ENCODE measurements at regions not wholly inside any gene's neighbourhood (a gene's known extent, or its start where the extent isn't known, plus 50 kb on each side); places are given as distances from the start of the nearest gene placed in this dataset.

DNA sequence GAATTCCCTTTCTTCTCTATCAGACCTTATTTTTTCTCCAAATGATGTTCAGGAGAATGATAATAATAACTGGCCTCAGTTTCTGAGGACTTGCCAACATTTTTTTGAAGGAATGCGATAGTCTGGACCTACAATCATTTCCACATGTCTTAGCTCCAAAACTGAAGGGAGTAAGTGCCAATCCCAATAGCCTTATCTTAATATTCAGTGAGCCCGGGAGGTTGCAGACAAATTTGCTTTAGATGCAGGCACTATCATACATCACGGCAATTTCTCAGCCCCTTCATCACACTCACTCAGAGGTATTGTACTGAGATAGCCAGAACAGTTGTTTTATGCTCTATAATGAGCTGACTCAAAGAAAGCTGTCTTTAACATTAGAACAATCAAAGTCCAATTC is 796.9 kb downstream of the ADGRL2 start:
- H3K9ac ChIP-seq: no peak overlapping the region
- no peak for TF ChIP-seq Cebpa-rat (IDR thresholded peaks at IDR 0.05)
- no peaks in the 10 kb centered on the region for H3K27me3 ChIP-seq
- peaks cover 14 to 19% (median 15%) of the 10 kb centered on the region in 10 experiments; a peak in 19 of 20 replicates for H3K4me1 ChIP-seq
- H3K27ac ChIP-seq: no peak overlapping the region
- H3K36me3 ChIP-seq: no peaks in the 10 kb centered on the region
- no peaks in the 10 kb centered on the region for H3K9me3 ChIP-seq (replicated peaks in 1 of 11)
- H3K4me3 ChIP-seq: no peak overlapping the region
- no peak overlapping the region for H3K4me2 ChIP-seq
- H4K20me1 ChIP-seq: no peaks in the 10 kb centered on the region

DNA sequence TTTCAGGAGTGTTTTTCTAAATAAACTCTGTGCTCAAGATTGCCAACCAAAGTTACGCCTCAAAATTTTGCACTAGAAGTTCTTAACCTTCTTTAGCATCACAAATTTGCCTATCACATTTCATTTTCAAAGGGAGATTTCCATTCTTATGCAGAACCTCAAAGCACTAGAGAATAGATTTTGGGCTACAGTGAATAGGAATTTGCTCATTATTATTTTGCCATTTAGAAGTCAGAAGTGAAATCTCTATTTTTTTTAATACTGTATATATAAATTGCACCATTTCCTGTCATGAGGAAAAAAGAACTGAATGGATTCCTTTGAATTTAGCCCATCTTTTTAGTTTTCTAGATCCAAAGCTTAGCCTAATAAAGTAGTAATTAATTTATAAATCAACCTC is 796.4 kb downstream of the ADGRL2 start:
- Histone ChIP-seq H3K27ac (no peak overlapping the region), H3K4me3 (no peak overlapping the region), H3K4me2 (no peak overlapping the region), H3K36me3 (no peaks in the 10 kb centered on the region), H3K9ac (no peak overlapping the region), H3K4me1 (peaks cover 14 to 19% (median 15%) of the 10 kb centered on the region in 10 experiments; a peak in 19 of 20 replicates), H3K9me3 (replicated peaks in 1 of 11) (no peaks in the 10 kb centered on the region), H4K20me1 (no peaks in the 10 kb centered on the region), H3K27me3 (no peaks in the 10 kb centered on the region)
- TF ChIP-seq Cebpa-rat (IDR thresholded peaks at IDR 0.05): no peak

DNA sequence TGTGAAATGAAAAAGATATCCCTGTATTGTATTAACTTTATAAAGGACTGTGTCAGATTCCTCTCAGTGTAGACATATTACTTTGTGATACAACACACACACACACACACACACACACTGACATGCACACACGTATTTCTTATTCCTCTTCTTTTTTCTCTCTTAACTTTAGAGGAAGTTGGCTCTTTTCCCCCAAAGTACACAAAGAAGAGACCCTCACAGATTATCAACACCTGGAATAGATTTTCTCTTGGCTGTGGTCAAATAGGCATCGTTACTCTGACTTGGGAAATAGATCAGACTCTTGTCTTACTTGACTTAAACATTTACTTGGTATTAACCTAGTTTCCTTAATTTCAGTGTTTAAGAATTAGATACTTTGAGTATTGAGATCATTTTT is 792.8 kb downstream of the ADGRL2 start:
- Histone ChIP-seq H3K36me3 (no peaks in the 10 kb centered on the region), H4K20me1 (no peaks in the 10 kb centered on the region), H3K4me1 (peaks cover 4 to 12% (median 6%) of the 10 kb centered on the region in 10 experiments; a peak in 18 of 20 replicates), H3K27ac (no peak overlapping the region), H3K4me2 (no peak overlapping the region), H3K9me3 (replicated peaks in 1 of 11) (no peaks in the 10 kb centered on the region), H3K9ac (no peak overlapping the region), H3K4me3 (no peak overlapping the region), H3K27me3 (no peaks in the 10 kb centered on the region)
- TF ChIP-seq Cebpa-rat (IDR thresholded peaks at IDR 0.05): no peak

DNA sequence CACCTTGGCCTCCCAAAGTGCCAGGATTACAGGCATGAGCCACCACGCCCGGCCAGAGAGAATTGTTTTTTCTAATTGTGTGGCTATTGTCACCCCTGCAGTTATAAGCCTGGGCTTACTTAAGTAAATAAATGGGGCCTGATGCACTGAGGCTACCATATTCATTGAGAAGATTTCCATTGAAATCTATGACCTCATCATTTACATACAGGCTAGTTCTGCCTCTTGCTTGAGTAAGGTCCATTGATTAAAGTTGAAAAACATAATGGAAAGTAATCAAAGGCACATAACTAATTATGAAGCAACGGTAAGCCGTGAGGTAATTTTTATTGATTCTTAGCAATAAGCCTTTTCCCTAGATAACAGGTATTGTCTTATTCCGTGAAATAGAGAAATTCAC is 788.9 kb downstream of the ADGRL2 start:
- Histone ChIP-seq H3K9ac (no peak overlapping the region), H3K36me3 (no peaks in the 10 kb centered on the region), H3K4me1 (peaks cover 0 to 5% (median 0%) of the 10 kb centered on the region in 10 experiments; a peak in 1 of 20 replicates), H3K4me2 (no peak overlapping the region), H3K27me3 (no peaks in the 10 kb centered on the region), H4K20me1 (no peaks in the 10 kb centered on the region), H3K27ac (no peak overlapping the region), H3K9me3 (replicated peaks in 1 of 11) (peaks cover 0 to 5% (median 0%) of the 10 kb centered on the region in 11 experiments; a peak in 1 of 22 replicates), H3K4me3 (no peak overlapping the region)
- no peak for TF ChIP-seq Cebpa-rat (IDR thresholded peaks at IDR 0.05)

DNA sequence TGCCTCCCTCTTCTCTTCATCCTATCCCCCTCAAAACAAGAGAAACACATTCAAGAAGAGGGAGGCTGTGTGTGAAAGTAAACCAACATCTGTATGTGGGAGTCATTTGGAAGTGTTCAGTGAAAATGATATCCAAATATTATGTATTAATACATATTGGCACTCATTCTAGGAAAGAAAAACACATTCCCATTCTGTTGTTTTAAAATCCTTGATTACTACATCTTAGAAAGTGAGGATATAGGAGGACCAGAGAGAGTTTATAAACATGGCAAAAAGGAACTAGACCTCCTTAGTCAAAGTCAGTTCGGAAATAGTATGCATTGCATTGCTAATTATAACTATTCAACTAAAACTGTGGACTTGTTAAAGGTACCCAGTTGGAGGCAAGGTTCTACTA is 786.6 kb downstream of the ADGRL2 start:
- no peak overlapping the region for H3K4me3 ChIP-seq
- no peak overlapping the region for H3K9ac ChIP-seq
- H4K20me1 ChIP-seq: no peaks in the 10 kb centered on the region
- H3K4me2 ChIP-seq: no peak overlapping the region
- peaks cover 0 to 5% (median 0%) of the 10 kb centered on the region in 10 experiments; a peak in 1 of 20 replicates for H3K4me1 ChIP-seq
- no peaks in the 10 kb centered on the region for H3K36me3 ChIP-seq
- no peak overlapping the region for H3K27ac ChIP-seq
- no peaks in the 10 kb centered on the region for H3K27me3 ChIP-seq
- H3K9me3 ChIP-seq (replicated peaks in 1 of 11): peaks cover 0 to 5% (median 0%) of the 10 kb centered on the region in 11 experiments; a peak in 1 of 22 replicates
- no peak for TF ChIP-seq Cebpa-rat (IDR thresholded peaks at IDR 0.05)

DNA sequence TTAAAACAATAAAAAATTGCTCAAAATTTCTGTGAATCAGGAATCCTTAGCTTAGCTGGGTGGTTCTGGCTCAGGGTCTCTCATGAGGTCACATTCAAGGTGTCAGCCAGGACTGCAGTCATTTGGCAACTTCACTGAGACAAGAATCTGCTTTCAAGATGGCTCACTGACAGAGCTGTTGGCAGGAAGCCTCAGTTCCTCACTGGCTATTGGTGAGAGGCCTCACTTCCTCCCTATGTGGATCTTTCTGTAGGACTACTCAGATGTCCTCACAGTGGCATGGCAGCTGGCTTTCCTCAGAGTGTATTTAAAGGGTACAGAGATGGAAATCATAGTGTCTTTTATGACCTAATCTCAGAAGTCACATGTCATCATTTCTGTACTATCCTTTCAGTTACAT is 785.7 kb downstream of the ADGRL2 start:
- Histone ChIP-seq H4K20me1 (no peaks in the 10 kb centered on the region), H3K4me3 (no peak overlapping the region), H3K27me3 (no peaks in the 10 kb centered on the region), H3K27ac (no peak overlapping the region), H3K9me3 (replicated peaks in 1 of 11) (peaks cover 0 to 5% (median 0%) of the 10 kb centered on the region in 11 experiments; a peak in 1 of 22 replicates), H3K4me2 (no peak overlapping the region), H3K9ac (no peak overlapping the region), H3K36me3 (no peaks in the 10 kb centered on the region), H3K4me1 (peaks cover 0 to 5% (median 0%) of the 10 kb centered on the region in 10 experiments; a peak in 1 of 20 replicates)
- TF ChIP-seq Cebpa-rat (IDR thresholded peaks at IDR 0.05): no peak

DNA sequence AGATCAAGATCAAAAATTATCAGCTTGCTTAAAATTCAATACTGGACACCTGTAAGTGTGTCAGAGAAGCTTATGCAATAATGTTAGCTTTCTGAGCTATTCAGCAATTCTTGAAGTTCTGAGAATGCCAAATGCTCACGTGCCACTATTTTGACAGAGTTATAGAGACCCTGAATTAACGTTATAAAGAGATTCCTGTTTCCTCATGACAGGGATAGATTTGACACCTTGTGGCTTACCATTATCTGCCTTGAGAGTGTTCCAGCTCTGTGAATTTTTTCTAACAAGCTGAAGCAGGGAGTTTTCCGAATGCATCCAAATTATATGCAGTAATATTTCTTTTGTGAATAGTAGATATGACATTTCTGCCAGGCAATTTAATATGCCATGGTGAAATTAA is 781.6 kb downstream of the ADGRL2 start:
- Histone ChIP-seq H3K4me3 (no peak overlapping the region), H3K4me2 (no peak overlapping the region), H3K9ac (no peak overlapping the region), H4K20me1 (no peaks in the 10 kb centered on the region), H3K27ac (no peak overlapping the region), H3K9me3 (replicated peaks in 1 of 11) (peaks cover 0 to 5% (median 0%) of the 10 kb centered on the region in 11 experiments; a peak in 1 of 22 replicates), H3K36me3 (no peaks in the 10 kb centered on the region), H3K27me3 (no peaks in the 10 kb centered on the region), H3K4me1 (peaks cover 4 to 16% (median 9%) of the 10 kb centered on the region in 10 experiments; a peak in 15 of 20 replicates)
- TF ChIP-seq Cebpa-rat (IDR thresholded peaks at IDR 0.05): no peak

DNA sequence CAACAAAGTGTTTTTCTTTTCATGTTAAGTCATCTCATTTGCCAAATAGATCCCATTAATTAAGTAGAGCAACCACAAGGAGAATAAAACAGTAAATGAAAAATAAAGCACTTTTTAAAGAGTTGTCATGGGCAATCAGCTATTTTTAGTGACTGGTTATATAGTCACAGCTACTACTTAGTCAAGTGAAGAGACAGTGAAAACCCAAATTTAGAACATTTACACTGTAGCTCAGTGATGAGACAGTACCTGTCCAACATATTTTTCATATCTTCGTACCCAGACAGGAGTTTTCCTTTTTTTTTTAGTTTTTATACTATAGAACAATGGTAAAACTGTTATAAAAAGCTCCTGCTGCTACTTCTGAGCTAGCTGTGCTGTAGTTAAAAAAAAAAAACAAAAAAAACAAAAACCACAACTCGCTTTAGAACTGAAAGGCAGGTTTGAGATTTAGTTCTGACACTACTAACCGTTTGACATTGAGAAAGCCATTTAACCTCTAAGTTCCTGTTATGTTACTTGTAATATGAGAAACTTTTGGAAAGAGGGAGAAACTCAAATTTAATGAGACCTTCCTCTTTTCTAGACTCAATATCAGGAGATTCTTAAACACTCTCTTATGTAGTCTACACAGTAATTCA is 777.5 kb downstream of the ADGRL2 start:
- H3K4me2 ChIP-seq: peak overlapping the region in 8 of 11 experiments; percentile 1 to 60 (median 35); a peak in 13 of 22 replicates
- TF ChIP-seq Cebpa-rat (IDR thresholded peaks at IDR 0.05): no peak

DNA sequence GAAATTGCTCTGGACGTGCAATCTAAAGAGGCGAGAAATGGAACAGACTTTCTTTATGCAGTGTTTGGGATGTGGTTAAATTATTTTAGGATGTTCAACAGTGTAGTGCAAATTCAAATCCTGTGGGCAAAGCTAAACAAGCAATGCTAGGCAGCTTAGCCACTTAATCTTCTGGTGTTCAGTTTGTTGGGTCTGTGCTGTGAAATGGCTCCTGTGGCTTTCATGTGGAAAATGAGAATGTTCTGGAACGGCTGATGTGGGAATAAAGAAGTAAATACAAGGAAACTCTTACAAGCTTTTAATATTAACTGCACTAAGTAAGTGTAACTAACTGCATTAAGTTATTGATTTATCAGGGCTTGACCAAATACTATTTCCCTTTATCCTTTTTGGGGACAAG is 766.6 kb downstream of the ADGRL2 start:
- Histone ChIP-seq H4K20me1 (no peaks in the 10 kb centered on the region), H3K36me3 (no peaks in the 10 kb centered on the region), H3K9ac (no peak overlapping the region), H3K27ac (no peak overlapping the region), H3K4me1 (peaks cover 0 to 16% (median 0%) of the 10 kb centered on the region in 10 experiments; a peak in 7 of 20 replicates), H3K9me3 (replicated peaks in 1 of 11) (no peaks in the 10 kb centered on the region), H3K4me3 (no peak overlapping the region), H3K4me2 (peak overlapping the region in 3 of 11 experiments; percentile 20 to 50 (median 25); a peak in 6 of 22 replicates), H3K27me3 (no peaks in the 10 kb centered on the region)
- TF ChIP-seq Cebpa-rat (IDR thresholded peaks at IDR 0.05): no peak

More for the DNA sequence above, 777.5 kb downstream of the ADGRL2 start:
- no peaks in the 10 kb centered on the region for H3K27me3 ChIP-seq
- no peak overlapping the region for H3K4me3 ChIP-seq
- H4K20me1 ChIP-seq: no peaks in the 10 kb centered on the region
- no peaks in the 10 kb centered on the region for H3K36me3 ChIP-seq
- peaks cover 4 to 16% (median 9%) of the 10 kb centered on the region in 10 experiments; a peak in 15 of 20 replicates for H3K4me1 ChIP-seq
- no peak overlapping the region for H3K9ac ChIP-seq
- peak overlapping the region in 5 of 11 experiments; percentile 3 to 51 (median 8); a peak in 2 of 22 replicates for H3K27ac ChIP-seq
- H3K9me3 ChIP-seq (replicated peaks in 1 of 11): no peaks in the 10 kb centered on the region

DNA sequence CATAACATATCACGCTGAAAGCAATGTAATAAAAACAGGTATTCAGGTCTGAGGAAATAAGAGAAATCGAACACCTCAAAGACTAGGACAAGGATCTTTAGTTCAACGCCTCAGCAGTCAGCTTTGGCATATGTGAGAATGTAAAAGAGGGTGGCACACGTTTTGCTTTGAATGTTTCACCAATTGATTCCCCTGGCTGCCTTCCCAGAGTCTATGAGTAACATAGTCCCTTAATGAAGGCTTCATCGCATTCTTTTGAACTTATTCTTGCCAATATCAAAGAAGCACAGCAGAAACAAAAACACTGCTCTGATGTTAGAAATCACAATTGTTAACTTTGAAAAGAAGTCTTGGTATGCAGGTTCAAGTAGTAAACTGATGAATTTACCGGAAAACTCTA is 764.8 kb downstream of the ADGRL2 start:
- no peaks in the 10 kb centered on the region for H3K9me3 ChIP-seq (replicated peaks in 1 of 11)
- H4K20me1 ChIP-seq: no peaks in the 10 kb centered on the region
- H3K27me3 ChIP-seq: no peaks in the 10 kb centered on the region
- no peak overlapping the region for H3K4me3 ChIP-seq
- H3K36me3 ChIP-seq: no peaks in the 10 kb centered on the region
- H3K4me1 ChIP-seq: peaks cover 0 to 16% (median 0%) of the 10 kb centered on the region in 10 experiments; a peak in 7 of 20 replicates
- H3K9ac ChIP-seq: no peak overlapping the region
- TF ChIP-seq Cebpa-rat (IDR thresholded peaks at IDR 0.05): no peak
- no peak overlapping the region for H3K27ac ChIP-seq
- H3K4me2 ChIP-seq: peak overlapping the region in 1 of 11 experiments; percentile 5; a peak in 1 of 22 replicates
